ENCODE measurements at regions not wholly inside any gene's neighbourhood (a gene's known extent, or its start where the extent isn't known, plus 50 kb on each side); places are given as distances from the start of the nearest gene placed in this dataset.
"Not testable (repeated sequence)": the region's sequence is repeated elsewhere in the genome, so short reads cannot be mapped to it uniquely, and the experiment has no call there.

DNA sequence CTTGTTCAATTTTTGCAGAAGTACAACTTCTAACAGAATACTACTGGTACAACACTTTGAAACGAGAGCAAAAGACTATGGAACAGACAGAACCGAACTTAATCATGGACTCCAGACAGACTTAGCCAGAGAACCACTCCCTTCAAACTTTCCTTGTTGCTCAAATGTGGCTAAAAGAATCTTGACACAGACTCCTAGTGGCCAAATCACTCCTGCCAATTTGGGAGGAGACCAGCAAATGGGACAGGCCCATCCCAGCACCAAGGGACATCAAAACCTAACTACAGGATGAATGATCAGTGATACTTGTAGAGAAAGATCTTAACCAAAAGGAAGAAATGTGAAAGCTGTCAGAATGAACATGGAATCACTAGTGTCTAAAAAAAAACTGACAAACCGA, 154.0 kb downstream of the MATN1 start:
- no peak for DNase-seq (ENCODE audit: low read depth)

GRCh38 chr1:30562559-30562958, 160.8 kb downstream of the MATN1 start:
- no peak for DNase-seq (ENCODE audit: low read depth)

- DNase-seq (ENCODE audit: low read depth): no peak
Observed at GRCh38 chr1:30551603-30552002, 171.8 kb downstream of the MATN1 start.

DNA sequence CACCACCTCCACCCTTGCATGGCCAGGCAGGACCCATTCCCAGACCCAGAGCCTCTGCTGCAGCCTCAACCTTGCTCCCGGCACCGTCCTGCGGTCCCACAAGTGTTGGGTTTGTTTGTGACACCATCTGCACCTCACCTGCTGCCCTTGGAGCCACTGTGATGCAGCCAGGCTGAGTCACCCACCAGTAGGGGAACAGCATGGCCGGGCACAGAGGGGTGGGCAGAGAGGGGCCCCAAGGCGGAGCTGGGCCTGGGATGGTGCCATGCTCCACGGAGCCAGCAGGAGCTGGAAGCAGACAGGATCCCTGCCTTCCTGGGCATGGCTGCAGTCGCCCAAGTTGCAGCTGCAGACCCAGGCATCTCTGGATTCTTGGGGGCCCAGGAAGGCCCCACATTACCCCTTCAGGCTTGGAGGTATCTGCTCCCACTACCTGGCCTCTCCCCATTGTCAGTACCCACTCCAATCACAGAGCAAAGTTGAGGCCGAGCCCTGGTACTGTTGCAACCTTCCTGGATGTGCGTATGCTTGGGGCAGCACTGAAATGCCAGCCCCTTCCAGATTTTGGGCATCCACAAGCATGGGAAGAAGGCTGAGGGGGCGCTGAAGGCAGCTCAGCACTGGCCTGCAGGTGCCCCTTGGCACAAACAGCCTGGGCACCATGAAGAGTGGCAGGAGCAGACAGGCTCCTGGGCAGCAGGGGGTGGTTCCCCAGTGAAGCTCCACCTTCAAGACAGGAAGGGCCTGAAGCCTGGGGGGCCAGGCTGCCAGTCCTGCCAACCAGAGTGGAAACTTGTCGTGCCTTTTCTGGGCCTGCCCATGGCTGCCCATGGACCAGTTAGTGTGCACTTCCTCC, 172.8 kb downstream of the MATN1 start:
- DNase-seq (ENCODE audit: low read depth): no peak

DNA sequence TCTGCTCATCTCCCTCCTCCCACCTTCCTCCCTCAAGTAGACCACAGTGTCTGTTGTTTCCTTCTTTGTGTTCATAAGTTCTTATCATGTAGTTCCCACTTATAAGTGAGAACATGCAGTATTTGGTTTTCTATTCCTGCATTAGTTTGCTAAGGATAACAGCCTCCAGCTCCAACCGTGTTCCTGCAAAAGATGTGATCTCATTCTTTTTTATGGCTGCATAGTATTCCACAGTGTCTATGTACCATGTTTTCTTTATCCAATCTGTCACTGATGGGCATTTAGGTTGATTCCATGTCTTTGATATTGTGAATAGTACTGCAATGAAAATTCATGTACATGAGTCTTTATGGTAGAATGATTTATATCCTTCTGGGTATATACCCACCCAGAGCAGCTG, 173.5 kb downstream of the MATN1 start:
- DNase-seq (ENCODE audit: low read depth): not testable (repeated sequence)

- DNase-seq (ENCODE audit: low read depth): no peak
Observed at GRCh38 chr1:30548294-30548693, 175.1 kb downstream of the MATN1 start.

GRCh38 chr1:30547326-30547725, 176.1 kb downstream of the MATN1 start:
- not testable (repeated sequence) for DNase-seq (ENCODE audit: low read depth)

DNA sequence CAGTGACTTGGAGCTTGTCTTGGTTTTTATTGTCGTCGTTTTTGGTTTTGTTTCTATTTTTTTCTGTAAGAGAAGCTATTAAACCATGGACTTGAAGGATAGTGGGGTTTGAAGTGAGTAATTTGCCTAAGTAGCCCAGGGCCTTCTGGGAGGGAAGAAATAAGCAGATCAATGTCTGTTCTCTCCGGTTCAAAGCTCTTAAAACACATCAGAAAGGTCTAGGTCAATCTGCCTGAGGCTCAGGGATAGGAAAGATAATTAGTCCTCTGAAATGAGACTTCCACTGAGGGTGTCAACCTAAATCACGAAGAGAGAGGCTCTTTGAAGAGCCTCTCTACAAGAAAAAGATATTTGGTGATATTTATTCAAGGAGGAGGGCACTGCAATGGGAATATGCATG, 178.0 kb downstream of the MATN1 start:
- DNase-seq (ENCODE audit: low read depth): no peak

DNA sequence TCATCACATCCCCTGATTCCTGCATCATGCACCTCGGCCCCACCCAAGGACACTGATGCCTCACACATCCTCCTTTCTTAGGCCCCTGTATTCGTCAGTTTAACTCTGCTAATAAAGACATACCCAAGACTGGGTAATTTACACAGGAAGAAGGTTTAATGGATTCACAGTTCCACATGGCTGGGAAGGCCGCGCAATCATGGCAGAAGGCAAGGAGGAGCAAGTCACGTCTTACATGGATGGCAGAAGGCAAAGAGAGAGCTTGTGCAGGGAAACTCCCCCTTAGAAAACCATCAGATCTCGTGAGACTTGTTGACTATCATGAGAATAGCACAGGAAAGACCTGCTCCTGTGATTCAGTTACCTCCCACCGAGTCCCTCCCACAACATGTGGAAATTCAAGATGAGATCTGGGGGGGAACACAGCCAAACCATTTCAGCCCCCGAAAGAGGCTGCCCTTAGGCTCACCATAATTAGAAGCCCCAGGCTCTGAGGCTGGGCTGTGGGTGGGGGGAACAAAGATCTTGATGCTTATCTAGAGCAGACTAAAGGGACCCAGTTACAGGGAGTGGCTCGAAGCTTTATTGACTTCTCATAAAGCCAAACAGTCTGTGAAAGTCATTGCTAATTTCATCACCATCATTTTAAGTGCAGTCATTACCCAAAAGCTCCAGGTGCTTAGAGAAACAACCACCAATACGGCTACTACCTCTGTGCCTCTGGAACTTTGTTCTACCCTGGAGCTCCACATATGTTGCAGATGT, 181.5 kb downstream of the MATN1 start:
- DNase-seq (ENCODE audit: low read depth): no peak

GRCh38 chr1:30540611-30541192, 182.7 kb downstream of the MATN1 start:
- no peak for DNase-seq (ENCODE audit: low read depth)

DNA sequence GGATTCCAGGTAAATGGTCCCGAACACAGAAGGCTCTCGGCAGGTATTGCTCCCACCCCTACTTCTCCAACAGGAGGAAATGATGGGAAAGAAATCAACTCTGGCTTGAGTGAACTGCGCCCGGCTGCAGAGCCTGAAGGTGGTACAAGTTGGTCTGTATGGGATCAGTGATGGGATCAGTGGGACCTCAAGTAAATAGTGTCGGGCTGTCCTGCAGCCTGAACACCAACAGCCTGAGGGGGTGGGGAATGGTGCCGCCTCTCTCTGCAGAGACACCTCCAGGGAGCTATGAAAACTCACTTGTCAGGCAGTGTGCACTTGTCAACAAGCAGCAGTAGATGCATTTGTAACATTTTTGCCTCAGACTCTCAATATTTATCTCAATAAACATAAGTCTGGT, 183.5 kb downstream of the MATN1 start:
- DNase-seq (ENCODE audit: low read depth): no peak

DNA sequence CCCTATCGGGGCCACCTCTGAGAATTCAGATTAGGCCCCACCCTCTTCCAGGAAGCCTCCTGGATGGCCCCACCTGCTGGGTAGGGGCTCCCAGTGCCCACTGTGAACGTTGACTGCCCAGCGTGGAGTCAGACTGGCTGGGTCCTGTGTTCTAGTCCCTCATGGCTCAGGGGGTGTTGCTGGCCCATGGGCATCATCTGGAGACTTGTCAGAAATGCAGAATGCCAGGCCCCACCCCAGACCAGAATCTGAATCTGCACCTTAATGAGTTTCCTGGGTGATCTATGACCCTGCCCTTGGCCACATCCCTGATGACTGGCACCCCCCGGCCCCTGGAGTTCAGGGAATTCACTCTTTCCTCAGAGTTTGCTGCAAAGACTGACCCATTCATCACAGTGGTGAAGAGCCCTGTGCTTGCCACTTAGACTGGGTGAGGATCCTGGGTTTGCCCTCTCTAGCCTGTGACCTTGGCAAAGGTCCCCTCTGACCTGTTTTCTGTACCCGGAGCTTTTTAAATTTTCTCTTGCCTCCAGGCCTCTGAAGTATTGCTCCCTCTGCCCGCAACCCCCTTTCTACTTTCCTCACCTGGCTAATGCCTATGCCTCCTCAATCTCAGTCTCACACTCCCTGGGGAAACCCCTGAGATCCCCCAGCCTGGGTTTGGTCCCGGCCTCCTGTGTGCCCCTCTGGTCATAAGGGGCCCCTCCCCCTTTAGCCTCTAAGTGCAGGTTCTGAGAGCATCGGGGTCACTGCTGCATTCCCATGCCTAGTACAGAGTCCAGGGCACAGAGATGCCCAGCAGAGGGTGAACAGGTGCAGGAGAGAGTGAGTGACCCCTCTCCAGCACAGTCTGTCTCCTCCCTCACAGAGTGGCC, 184.2 kb downstream of the MATN1 start:
- no peak for DNase-seq (ENCODE audit: low read depth)

DNA sequence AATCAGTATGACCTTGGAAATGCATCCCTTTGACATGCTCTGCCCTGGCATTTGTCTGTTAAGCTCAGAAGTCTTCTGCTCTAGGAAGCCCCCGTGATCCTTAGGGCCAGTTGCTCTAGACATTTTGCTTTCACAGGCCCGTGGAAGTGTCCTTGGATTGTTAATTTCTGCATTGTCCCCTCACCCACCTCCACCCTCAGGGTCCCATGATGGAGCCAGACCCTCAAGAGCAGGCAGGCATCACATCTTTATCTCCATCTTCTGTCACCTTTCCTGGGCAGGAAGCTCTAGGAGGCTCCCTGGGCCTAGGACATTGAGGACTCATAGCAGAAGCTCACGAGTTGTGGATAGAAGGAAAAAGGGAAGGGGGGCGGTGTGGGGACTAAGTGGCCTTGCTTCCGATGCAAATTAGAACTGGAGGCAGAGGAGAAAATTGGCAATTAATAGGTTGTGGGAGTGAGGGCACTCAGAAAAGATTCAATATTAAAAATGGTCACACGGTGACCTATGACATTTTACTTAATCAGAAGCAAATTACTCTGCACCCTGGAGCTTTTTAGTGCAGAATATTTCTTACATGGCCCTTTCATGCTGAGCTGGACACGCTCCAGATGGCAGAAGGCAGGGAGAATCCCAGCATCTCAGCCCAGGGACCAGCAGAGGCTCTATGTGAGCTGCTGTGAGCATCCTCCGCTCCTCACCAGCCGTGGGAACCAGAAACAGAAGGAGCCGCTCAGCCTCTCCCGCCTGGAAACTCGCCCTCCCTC, 185.0 kb downstream of the MATN1 start:
- no peak for DNase-seq (ENCODE audit: low read depth)

- DNase-seq (ENCODE audit: low read depth): no peak
Observed at GRCh38 chr1:30537279-30537678, 186.1 kb downstream of the MATN1 start.

- DNase-seq (ENCODE audit: low read depth): no peak
Observed at GRCh38 chr1:30536530-30536929, 186.9 kb downstream of the MATN1 start.

DNA sequence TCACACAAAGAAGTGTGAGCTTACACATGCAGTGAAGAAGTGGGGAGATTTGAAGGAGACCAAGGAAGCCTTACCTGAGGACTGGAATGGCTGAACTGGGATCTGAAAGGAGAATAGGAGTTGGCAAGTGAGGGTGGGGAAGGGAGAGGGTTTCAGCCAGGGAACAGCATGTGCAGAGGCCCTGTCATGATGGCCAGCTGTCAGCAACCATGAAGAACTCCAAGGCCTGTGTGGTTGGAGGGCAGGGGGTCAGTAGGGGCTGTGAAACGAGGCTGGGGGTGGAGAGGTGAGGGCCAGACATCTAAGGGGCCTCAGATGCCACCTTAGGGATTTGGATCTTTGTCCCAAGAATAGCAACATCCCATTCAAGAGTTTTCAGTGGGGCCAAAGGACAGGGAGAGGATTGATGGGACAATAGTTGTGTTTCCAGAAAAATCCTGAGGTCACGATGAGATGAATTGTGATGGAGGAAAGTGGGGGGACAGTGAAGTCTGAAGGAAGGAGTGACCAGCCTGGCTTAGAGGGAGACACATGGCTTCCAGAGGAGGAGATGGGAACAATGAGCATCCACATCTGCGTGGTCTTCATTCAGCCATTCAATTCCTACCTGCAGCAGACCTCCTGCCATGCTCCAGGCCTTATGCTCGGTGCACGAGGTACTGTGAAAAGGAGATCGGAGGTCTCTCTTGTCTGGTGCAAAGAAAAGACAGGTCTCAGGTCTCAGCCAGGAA, 187.6 kb downstream of the MATN1 start:
- DNase-seq (ENCODE audit: low read depth): no peak

GRCh38 chr1:30534551-30534940, 188.8 kb downstream of the MATN1 start:
- no peak for DNase-seq (ENCODE audit: low read depth)

- no peak for DNase-seq (ENCODE audit: low read depth)
Observed at GRCh38 chr1:30533796-30534550, 189.4 kb downstream of the MATN1 start.

DNA sequence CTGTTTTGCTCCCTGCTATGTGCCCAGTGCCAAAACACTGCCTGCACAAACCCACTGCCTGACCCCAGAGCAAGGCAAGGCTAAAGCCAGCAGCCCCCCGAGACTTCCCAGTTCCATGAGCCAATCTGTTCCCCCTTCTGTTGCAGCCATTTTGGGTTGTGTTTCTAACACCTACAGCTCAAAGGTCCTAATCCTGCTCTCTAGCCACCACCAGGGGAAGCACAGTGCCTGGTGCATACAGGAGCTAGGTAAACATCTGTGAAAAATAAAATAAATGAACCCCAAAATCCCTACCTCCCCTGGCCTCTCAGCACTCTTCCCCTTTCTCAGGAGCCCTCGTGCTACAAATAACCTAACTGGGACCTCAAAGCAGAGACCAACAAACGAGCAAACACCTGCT, 190.2 kb downstream of the MATN1 start:
- no peak for DNase-seq (ENCODE audit: low read depth)

DNA sequence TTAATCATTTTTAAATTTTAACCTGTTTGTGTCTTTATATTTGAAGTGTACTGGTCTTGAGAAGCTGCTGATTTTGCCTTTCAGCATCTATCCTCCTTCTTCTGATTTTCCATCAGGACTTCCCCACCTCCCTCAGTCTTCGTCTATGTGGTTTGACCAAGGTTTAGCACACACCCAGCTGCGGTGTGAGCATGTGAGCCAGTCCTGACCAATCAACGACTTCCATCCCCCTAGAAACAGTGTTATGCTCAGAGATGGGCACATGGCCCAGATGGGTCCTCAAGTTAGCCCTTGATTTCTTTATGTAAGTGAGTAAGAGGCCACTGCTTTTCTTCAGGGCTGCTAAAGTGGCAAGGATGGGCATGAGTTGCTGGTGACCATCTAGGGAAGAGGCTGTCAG, 190.8 kb downstream of the MATN1 start:
- DNase-seq (ENCODE audit: low read depth): no peak
